Astrocyte of the cerebellum (primary cell): ENCODE measurements at regions not wholly inside any gene's neighbourhood (a gene's known extent, or its start where the extent isn't known, plus 50 kb on each side); places are given as distances from the start of the nearest gene placed in this dataset.

Experiments used
- DNase-seq: peaks from one replicate; pipeline ENCODE4 v3.0.0-alpha.2; 2011; ENCODE audit warnings: low read depth
- H3K4me3 ChIP-seq: 2 replicates; pipeline ENCODE4 v1.5.1; 2011; ENCODE audit warnings: mild to moderate bottlenecking, low read depth, low read length, moderate library complexity
- in situ Hi-C: cut with HindIII; loops from 2 replicates; pipeline ENCODE4 v1.10.0; 2017; ENCODE audit warnings: low sequenced_read_pairs
- TF ChIP-seq, protein P1 (sequence below): IDR thresholded peaks from 2 replicates; pipeline ENCODE4 v1.5.1; 2012; ENCODE audit warnings: low read length, low read depth, moderate library complexity, mild to moderate bottlenecking; ENCODE audit errors: missing control alignments

- no peak overlapping the region for H3K4me3 ChIP-seq
- DNase-seq = no peak
- in situ Hi-C loops = no loop called here
- TF ChIP-seq, protein P1, sequence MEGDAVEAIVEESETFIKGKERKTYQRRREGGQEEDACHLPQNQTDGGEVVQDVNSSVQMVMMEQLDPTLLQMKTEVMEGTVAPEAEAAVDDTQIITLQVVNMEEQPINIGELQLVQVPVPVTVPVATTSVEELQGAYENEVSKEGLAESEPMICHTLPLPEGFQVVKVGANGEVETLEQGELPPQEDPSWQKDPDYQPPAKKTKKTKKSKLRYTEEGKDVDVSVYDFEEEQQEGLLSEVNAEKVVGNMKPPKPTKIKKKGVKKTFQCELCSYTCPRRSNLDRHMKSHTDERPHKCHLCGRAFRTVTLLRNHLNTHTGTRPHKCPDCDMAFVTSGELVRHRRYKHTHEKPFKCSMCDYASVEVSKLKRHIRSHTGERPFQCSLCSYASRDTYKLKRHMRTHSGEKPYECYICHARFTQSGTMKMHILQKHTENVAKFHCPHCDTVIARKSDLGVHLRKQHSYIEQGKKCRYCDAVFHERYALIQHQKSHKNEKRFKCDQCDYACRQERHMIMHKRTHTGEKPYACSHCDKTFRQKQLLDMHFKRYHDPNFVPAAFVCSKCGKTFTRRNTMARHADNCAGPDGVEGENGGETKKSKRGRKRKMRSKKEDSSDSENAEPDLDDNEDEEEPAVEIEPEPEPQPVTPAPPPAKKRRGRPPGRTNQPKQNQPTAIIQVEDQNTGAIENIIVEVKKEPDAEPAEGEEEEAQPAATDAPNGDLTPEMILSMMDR = no peak
Observed at GRCh38 chr18:64474773-64475172, 325.9 kb upstream of the LINC00305 start.

- no peak overlapping the region for H3K4me3 ChIP-seq
- DNase-seq = no peak
- in situ Hi-C loops = no loop called here
- TF ChIP-seq, protein P1 = no peak
Observed at GRCh38 chr18:64474255-64474654, 325.4 kb upstream of the LINC00305 start.

DNA sequence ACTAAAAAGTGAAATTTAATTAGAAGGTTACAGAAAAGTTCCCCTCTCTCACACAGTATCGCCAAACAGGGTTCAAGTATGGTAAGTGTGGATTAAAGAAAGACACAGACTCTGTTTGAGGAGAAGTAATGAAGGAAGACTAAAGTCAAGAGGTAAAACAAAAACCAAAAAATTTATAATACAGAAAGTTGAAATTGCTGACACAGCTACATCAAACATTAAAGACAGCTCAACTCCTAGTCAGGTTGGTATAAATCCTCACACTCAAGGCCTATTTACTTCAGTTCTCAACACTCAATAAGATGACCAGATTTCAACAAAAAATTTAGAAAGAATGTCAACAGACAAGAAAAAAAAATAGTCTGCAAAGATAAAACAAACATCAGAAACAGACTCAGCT lies 300.5 kb upstream of the LINC00305 start:
- no peak for DNase-seq
- H3K4me3 ChIP-seq = no peak overlapping the region
- TF ChIP-seq, protein P1 = no peak
- in situ Hi-C loops = no loop called here

- H3K4me3 ChIP-seq = no peak overlapping the region
- in situ Hi-C loops = no loop called here
- TF ChIP-seq, protein P1 = no peak
- no peak for DNase-seq
Observed at GRCh38 chr18:64444819-64445218, 295.9 kb upstream of the LINC00305 start.

DNA sequence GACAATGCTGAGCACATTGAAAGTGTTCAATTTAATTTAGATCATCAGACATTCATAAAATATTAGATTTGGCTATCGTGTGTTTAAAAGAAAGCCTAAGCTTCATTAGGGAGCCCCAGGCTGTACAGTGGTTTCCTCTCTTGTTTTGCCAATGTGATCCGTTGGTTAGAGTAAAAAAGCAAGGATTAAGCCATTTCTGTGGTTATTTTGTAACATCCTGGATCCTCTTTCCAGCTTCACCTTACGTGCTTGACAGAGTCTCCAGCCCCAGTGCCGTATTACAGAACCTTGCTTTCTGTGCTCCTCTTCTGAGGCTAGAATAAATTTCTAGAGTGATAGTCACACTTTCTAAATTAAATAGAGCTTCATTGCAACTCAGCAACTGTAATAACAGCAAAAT lies 289.3 kb upstream of the LINC00305 start:
- in situ Hi-C loops = no loop called here
- TF ChIP-seq, protein P1 = no peak
- DNase-seq = no peak
- H3K4me3 ChIP-seq = no peak overlapping the region

- H3K4me3 ChIP-seq = no peak overlapping the region
- in situ Hi-C loops = no loop called here
- TF ChIP-seq, protein P1 = no peak
- DNase-seq = no peak
Observed at GRCh38 chr18:64436111-64436510, 287.2 kb upstream of the LINC00305 start.

DNA sequence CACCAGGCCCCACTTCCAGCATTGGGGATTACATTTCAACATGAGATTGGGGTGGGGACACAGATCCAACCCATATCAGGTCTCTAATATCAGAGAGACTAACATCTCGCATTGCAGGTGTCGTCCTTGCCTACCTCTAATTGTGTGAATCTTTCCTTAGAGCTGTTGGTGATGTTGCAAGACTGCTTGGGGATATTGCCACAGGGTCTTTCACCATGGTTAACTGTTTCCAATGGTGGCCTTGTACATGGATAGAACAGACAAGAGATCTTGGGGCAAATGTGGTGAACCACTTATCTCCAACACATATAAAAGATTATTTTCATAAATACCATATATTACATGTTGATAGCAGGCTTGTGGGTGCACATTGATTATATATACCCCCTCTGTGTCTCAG lies 270.3 kb upstream of the LINC00305 start:
- no peak overlapping the region for H3K4me3 ChIP-seq
- no peak for DNase-seq
- TF ChIP-seq, protein P1 = no peak
- in situ Hi-C loops = no loop called here
